ENCODE measurements at regions not wholly inside any gene's neighbourhood (a gene's known extent, or its start where the extent isn't known, plus 50 kb on each side); places are given as distances from the start of the nearest gene placed in this dataset.

DNA sequence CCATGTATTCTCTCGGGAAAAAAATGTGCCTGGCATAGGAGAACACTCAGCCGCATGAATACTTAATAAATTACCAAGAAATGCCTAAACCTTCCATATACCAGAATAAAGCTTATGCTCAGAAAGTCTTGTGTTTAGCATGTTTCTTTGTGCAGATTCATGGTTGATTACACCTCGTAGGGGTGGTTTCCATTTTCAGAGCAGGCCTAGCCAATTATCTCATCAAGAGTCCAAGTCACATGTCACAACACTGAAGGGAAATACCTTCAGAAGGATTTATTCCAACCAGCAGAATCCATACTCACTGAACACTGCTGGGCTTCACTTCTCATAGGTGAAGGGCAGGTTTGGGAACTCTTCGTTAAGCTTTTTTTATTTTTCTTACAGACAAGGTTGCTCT, 539.7 kb downstream of the PLXDC2 start:
- no peak overlapping the region for H3K27ac ChIP-seq (ENCODE audit: insufficient read depth, low read length, poor library complexity, severe bottlenecking)
- no peak overlapping the region for H3K4me3 ChIP-seq (ENCODE audit: low read depth, low read length)
- no peaks in the 10 kb centered on the region for H3K36me3 ChIP-seq (ENCODE audit: control insufficient read depth, insufficient read depth, low read length)
- Mint-ChIP-seq H3K9me3 (peaks cover 0 to 18% (median 10%) of the 10 kb centered on the region in 7 donors), H3K36me3 (no peaks in the 10 kb centered on the region), H3K27ac (no peak overlapping the region), H3K4me3 (no peak overlapping the region), H3K4me1 (peaks cover 0 to 4% (median 0%) of the 10 kb centered on the region in 4 donors), H3K27me3 (peaks cover 4% of the 10 kb centered on the region)
- H3K4me1 ChIP-seq (ENCODE audit: control insufficient read depth, insufficient read depth, low read length, poor library complexity, severe bottlenecking) = no peaks in the 10 kb centered on the region
- peaks cover 3 to 6% of the 10 kb centered on the region in 2 experiments for H3K9me3 ChIP-seq (ENCODE audit: control insufficient read depth in 2 of 2, low read length in 2 of 2)
- ATAC-seq (ENCODE audit: low read depth in 2 of 2) (no peak), DNase-seq (no peak)
- no peaks in the 10 kb centered on the region for H3K27me3 ChIP-seq (ENCODE audit: control insufficient read depth, insufficient read depth, low read length)

DNA sequence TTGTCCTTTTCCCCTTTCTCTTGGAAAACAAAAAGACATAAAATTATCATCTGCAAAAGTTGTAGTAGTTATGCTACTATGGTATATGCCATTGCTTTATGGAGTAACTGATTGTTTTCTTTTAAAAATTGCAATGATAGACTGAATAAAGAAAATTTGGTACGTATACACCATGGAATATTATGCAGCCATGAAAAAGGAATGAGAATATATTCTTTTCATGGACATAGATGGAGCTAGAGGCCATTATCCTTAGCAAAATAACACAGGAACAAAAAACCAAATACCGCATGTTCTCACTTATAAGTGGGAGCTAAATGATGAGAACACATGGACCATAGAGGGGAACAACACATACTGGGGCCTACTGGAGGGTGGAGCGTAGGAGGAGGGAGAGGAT, 538.8 kb downstream of the PLXDC2 start:
- no peak for ATAC-seq (ENCODE audit: low read depth in 2 of 2)
- H3K27ac Mint-ChIP-seq = no peak overlapping the region
- no peak overlapping the region for H3K4me3 Mint-ChIP-seq

DNA sequence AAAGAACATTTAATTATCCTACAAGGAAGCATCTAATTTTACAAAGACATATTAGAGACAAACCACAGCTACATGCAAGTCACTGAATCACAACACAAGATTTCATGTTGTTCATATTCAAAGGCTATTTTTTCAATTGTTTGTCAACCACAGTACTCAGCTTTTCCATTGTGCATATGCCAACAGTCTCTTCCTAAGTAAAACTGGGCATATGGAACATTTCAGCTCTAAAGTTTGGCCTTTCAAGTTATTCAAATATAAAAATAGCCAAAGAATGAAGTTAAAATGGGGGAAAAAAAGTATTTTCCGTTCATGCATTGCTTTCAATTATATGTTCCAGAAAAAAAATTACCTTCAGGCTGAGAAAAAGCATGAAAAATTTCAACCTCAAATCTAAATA, 537.9 kb downstream of the PLXDC2 start:
- H3K9me3 Mint-ChIP-seq = peaks cover 3 to 21% (median 11%) of the 10 kb centered on the region in 7 donors
- peaks cover 4% of the 10 kb centered on the region for H3K27me3 Mint-ChIP-seq
- Histone ChIP-seq H3K4me3 (ENCODE audit: low read depth, low read length) (no peak overlapping the region), H3K4me1 (ENCODE audit: control insufficient read depth, insufficient read depth, low read length, poor library complexity, severe bottlenecking) (no peaks in the 10 kb centered on the region), H3K27ac (ENCODE audit: insufficient read depth, low read length, poor library complexity, severe bottlenecking) (no peak overlapping the region), H3K27me3 (ENCODE audit: control insufficient read depth, insufficient read depth, low read length) (no peaks in the 10 kb centered on the region), H3K36me3 (ENCODE audit: control insufficient read depth, insufficient read depth, low read length) (no peaks in the 10 kb centered on the region), H3K9me3 (ENCODE audit: control insufficient read depth in 2 of 2, low read length in 2 of 2) (peaks cover 3 to 6% of the 10 kb centered on the region in 2 experiments)
- ATAC-seq (ENCODE audit: low read depth in 2 of 2) = no peak
- H3K4me3 Mint-ChIP-seq = no peak overlapping the region
- DNase-seq = no peak
- H3K36me3 Mint-ChIP-seq = no peaks in the 10 kb centered on the region
- H3K4me1 Mint-ChIP-seq = peaks cover 0 to 4% (median 0%) of the 10 kb centered on the region in 4 donors
- no peak overlapping the region for H3K27ac Mint-ChIP-seq

More for the DNA sequence above, 538.8 kb downstream of the PLXDC2 start:
- Histone ChIP-seq H3K4me3 (ENCODE audit: low read depth, low read length) (no peak overlapping the region), H3K4me1 (ENCODE audit: control insufficient read depth, insufficient read depth, low read length, poor library complexity, severe bottlenecking) (no peaks in the 10 kb centered on the region), H3K36me3 (ENCODE audit: control insufficient read depth, insufficient read depth, low read length) (no peaks in the 10 kb centered on the region), H3K27ac (ENCODE audit: insufficient read depth, low read length, poor library complexity, severe bottlenecking) (no peak overlapping the region), H3K9me3 (ENCODE audit: control insufficient read depth in 2 of 2, low read length in 2 of 2) (peaks cover 3 to 6% of the 10 kb centered on the region in 2 experiments), H3K27me3 (ENCODE audit: control insufficient read depth, insufficient read depth, low read length) (no peaks in the 10 kb centered on the region)
- peaks cover 0 to 4% (median 0%) of the 10 kb centered on the region in 4 donors for H3K4me1 Mint-ChIP-seq
- no peak for DNase-seq
- H3K27me3 Mint-ChIP-seq = peaks cover 4% of the 10 kb centered on the region
- H3K9me3 Mint-ChIP-seq = peaks cover 2 to 20% (median 10%) of the 10 kb centered on the region in 7 donors
- no peaks in the 10 kb centered on the region for H3K36me3 Mint-ChIP-seq

DNA sequence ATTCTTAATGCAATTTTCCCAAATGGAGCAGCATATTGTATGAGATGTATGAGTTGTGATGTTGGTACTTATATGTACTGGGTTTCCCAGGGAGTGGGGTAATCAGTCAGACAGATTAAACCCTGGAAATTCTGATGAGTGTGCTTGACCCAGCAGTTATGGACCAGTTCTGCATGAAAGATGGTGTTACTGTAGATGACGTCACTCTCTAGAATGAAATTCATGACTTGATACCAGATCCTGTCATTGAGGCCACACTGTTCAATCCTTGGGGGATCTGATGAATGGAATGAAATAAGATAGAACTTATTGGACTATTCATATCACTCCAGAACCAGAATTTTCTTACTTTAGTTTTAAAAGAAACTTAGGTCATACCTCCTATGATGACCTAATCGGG, 534.3 kb downstream of the PLXDC2 start:
- peaks cover 4 to 12% (median 9%) of the 10 kb centered on the region in 7 donors for H3K9me3 Mint-ChIP-seq
- DNase-seq = no peak
- no peak overlapping the region for H3K27ac Mint-ChIP-seq
- no peak for ATAC-seq (ENCODE audit: low read depth in 2 of 2)
- Histone ChIP-seq H3K4me1 (ENCODE audit: control insufficient read depth, insufficient read depth, low read length, poor library complexity, severe bottlenecking) (no peaks in the 10 kb centered on the region), H3K9me3 (ENCODE audit: control insufficient read depth in 2 of 2, low read length in 2 of 2) (peaks cover 4% of the 10 kb centered on the region in 2 experiments), H3K27ac (ENCODE audit: insufficient read depth, low read length, poor library complexity, severe bottlenecking) (no peak overlapping the region), H3K36me3 (ENCODE audit: control insufficient read depth, insufficient read depth, low read length) (no peaks in the 10 kb centered on the region), H3K4me3 (ENCODE audit: low read depth, low read length) (no peak overlapping the region), H3K27me3 (ENCODE audit: control insufficient read depth, insufficient read depth, low read length) (no peaks in the 10 kb centered on the region)
- peaks cover 0 to 4% (median 0%) of the 10 kb centered on the region in 4 donors for H3K4me1 Mint-ChIP-seq
- no peaks in the 10 kb centered on the region for H3K36me3 Mint-ChIP-seq
- no peak overlapping the region for H3K4me3 Mint-ChIP-seq
- no peaks in the 10 kb centered on the region for H3K27me3 Mint-ChIP-seq

DNA sequence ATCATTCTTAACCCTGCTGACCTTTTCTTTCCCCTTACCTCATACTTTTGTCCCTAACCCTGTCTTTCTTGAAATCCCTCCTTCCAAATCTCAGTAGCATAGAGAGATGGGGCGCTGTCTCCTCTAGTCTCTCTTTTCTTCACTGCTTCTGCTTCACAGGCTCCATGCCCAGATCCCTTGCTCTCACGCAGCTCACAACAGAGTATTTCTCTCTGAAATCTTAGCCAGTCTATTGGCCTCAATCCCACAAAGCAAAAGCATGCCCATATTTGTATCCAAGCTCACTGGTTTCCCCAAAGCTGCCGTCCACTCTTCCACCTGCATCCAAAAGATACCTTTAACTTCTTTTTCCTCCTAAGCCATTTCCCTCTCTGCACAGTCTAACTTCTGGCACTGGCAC, 526.8 kb downstream of the PLXDC2 start:
- H3K9me3 ChIP-seq (ENCODE audit: control insufficient read depth in 2 of 2, low read length in 2 of 2) = peaks cover 0 to 5% of the 10 kb centered on the region in 2 experiments
- peaks cover 0 to 22% (median 18%) of the 10 kb centered on the region in 7 donors for H3K9me3 Mint-ChIP-seq
- no peak overlapping the region for H3K27ac ChIP-seq (ENCODE audit: insufficient read depth, low read length, poor library complexity, severe bottlenecking)

More for the DNA sequence above, 526.8 kb downstream of the PLXDC2 start:
- Mint-ChIP-seq H3K36me3 (no peaks in the 10 kb centered on the region), H3K27ac (peak overlapping the region in 1 of 3 donors; percentile 3), H3K27me3 (no peaks in the 10 kb centered on the region), H3K4me1 (peaks cover 0 to 4% (median 0%) of the 10 kb centered on the region in 4 donors), H3K4me3 (no peak overlapping the region)
- Histone ChIP-seq H3K27me3 (ENCODE audit: control insufficient read depth, insufficient read depth, low read length) (no peaks in the 10 kb centered on the region), H3K4me1 (ENCODE audit: control insufficient read depth, insufficient read depth, low read length, poor library complexity, severe bottlenecking) (no peaks in the 10 kb centered on the region), H3K36me3 (ENCODE audit: control insufficient read depth, insufficient read depth, low read length) (no peaks in the 10 kb centered on the region), H3K4me3 (ENCODE audit: low read depth, low read length) (no peak overlapping the region)
- ATAC-seq (ENCODE audit: low read depth in 2 of 2) (no peak), DNase-seq (no peak)

Measured in CD4-positive, CD25-positive, alpha-beta regulatory T cell (primary cell).